LNCaP clone FGC (cell line): ENCODE measurements at regions not wholly inside any gene's neighbourhood (a gene's known extent, or its start where the extent isn't known, plus 50 kb on each side); places are given as distances from the start of the nearest gene placed in this dataset.

ENCODE experiments used
- DNase-seq: peaks from one replicate; pipeline ENCODE4 v3.0.0-alpha.2; 2011; ENCODE audit warnings: low read depth
- H3K4me3 ChIP-seq: 2 replicates; pipeline ENCODE4 v1.5.1; 2011; ENCODE audit warnings: mild to moderate bottlenecking, low read depth, low read length, control low read depth
- TF ChIP-seq, protein P1 (sequence below): IDR thresholded peaks from 2 replicates; pipeline ENCODE4 v1.5.1; 2012; ENCODE audit warnings: mild to moderate bottlenecking; ENCODE audit not compliant: control insufficient read depth, insufficient read depth; ENCODE audit errors: extremely low read depth

DNA sequence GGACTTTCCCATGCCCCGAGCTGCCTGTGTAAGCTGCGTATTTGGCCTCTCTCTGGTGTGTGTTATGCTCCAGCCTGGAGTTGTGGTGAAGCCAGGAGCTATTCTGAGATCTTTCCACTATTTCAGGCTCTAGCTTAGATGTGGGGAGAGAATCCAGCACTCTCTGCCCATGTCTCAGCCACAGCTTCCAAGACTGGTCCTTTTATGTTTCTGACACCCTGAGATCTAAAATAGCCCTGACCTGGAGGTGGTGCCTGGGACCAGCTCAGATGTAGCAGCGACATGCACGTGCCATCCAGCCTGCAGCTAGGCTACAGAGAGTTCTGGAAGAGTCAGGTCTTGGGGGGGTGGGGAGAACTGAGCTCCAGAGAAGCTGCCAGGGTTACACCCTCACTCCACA, 76.5 kb downstream of the TENT5C start:
- TF ChIP-seq, protein P1, sequence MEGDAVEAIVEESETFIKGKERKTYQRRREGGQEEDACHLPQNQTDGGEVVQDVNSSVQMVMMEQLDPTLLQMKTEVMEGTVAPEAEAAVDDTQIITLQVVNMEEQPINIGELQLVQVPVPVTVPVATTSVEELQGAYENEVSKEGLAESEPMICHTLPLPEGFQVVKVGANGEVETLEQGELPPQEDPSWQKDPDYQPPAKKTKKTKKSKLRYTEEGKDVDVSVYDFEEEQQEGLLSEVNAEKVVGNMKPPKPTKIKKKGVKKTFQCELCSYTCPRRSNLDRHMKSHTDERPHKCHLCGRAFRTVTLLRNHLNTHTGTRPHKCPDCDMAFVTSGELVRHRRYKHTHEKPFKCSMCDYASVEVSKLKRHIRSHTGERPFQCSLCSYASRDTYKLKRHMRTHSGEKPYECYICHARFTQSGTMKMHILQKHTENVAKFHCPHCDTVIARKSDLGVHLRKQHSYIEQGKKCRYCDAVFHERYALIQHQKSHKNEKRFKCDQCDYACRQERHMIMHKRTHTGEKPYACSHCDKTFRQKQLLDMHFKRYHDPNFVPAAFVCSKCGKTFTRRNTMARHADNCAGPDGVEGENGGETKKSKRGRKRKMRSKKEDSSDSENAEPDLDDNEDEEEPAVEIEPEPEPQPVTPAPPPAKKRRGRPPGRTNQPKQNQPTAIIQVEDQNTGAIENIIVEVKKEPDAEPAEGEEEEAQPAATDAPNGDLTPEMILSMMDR, result no peak
- H3K4me3 ChIP-seq, result no peak overlapping the region
- DNase-seq, result no peak

DNA sequence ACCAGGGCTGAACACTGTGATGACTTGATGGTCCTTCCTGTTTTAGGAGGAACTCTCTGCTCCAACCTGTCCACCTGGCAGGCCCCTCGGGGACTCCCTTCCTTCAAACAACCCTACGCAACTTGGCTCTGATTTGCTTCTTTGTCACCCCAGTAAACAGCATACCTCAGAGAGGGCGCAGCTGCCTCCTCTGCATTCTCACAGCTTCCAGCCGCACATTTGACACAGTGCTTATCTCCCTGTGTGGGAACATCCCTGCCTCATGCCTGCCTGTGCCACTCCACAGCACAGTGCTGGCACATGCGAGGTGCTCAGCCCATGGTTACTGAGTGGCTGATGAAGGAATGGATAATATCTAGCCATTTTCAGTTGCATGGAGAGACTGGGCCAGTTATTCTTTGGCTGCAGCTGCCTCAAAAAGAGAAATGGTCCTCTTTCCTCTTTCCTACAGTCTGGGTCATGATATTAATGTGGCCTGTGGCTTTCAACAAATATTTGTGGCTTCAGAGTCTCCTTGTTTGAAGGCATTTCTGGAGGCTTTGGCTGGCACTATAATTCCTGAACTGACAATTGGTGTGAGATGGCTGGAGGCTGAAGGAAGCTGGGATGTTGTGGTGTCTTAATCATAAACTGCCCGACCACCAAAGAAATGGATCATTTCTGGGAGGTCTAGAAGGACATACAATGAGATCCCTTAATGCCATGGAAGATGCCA, 77.9 kb downstream of the TENT5C start:
- no peak for DNase-seq
- TF ChIP-seq, protein P1, result no peak
- no peak overlapping the region for H3K4me3 ChIP-seq

DNA sequence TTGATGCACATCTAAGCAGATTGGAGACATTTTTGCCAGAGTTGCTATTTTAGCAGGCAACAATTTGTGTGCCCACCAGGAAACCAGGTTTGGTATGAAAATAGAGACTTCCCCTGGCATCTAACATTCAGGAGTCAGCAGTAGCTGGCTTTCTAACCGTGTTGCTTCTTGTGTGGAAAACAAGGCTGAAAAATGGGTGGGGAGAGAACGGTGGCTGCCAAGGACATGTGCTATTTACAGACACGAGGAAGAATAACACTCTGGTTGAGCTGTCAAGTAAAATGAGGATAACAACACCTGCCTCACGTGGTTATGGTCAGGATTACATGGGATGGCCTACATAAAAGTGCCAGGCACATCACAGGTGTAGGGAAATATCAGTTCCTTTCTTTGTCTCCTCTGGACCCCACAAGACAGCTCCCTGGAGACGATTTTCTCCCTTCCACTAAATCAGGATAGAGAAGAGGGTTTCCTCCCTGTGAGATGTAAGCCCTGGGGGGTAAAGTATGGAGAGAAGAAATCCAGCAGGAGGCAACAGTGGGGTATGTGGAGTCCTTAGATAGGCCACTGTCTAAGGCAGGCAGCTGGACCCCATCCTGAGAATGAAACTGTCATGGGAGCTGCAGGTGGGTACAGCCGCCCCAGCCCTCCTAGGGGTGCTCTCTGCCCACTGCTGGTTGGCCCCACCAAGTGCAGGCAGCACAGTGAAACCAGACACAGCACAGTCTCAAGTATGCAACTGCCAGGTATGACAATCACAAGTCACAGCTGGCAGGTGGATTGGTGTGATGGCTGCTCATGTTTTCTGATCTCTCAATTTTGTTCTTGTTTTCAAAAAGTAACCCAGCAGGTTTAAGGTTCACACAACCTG, 80.3 kb downstream of the TENT5C start:
- TF ChIP-seq, protein P1, result no peak
- no peak for DNase-seq
- no peak overlapping the region for H3K4me3 ChIP-seq

DNA sequence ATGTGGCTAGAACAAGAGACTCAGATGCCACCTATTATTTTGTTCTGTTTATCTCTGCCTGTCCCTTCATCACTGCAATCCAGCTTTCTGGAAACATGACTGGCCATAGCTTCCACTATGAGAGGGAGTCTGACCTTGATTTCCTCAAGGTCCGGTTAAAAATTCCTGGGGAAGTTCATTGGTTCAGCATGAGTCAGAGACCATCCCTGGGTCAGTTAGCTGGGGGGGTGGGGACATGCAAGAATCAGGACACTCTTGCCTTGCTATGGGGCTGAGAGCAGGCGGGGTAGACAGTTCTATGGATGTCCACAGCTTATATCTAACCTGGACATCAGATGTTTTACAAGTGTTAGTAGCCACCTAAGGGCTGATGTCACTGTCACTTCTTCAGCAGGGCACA, 81.1 kb downstream of the TENT5C start:
- DNase-seq, result no peak
- TF ChIP-seq, protein P1, result no peak
- no peak overlapping the region for H3K4me3 ChIP-seq

DNA sequence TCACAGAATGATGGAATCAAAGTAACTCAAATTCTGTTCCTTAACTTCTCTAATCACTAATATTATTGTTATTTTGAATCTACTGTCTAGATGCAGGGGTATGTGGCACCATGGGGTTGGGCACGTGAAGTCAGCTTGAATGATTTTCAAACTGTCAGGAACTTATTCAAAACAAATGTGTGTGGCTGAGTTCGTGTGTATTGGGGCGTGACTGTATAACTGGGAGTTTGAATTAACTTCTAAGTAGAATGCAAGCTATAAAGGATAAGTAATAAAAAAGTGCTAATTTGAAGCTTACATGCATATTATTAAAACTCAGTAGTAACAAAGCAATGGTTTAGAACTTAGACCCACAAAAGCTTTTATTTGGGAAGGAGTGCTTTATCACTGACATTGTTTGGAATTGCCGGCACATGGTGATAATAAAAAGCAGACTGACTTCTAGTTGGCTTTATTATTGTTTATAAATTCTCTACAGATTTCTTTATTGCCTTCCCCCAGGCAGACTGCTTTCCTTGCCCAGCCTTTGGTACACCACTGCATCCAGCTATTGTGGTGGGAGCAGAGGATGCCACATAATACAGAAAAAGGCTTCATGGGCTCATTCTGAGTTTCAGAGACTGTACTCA, 84.3 kb downstream of the TENT5C start:
- no peak overlapping the region for H3K4me3 ChIP-seq
- no peak for DNase-seq
- TF ChIP-seq, protein P1, result no peak

DNA sequence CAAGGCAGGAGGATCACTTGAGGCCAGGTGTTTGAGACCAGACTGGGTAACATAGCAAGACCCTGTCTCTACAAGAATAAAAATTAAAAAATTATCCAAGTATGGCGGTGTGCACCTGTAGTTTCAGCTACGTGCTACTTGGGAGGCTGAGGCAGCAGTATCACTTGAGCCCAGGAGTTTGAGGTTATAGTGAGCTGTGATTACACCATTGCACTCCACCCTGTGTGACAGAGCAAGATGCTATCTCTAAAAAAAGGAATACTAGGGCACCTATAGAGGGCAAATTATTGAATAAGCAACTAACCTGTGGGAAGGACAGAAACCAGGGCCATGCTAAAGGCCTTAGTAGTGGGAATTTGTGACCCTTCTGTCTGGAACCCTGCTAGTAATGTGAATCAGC, 86.1 kb downstream of the TENT5C start:
- DNase-seq, result no peak
- TF ChIP-seq, protein P1, result no peak
- H3K4me3 ChIP-seq, result no peak overlapping the region
